ENCODE measurements at regions not wholly inside any gene's neighbourhood (a gene's known extent, or its start where the extent isn't known, plus 50 kb on each side); places are given as distances from the start of the nearest gene placed in this dataset.
A peak's percentile ranks its signal among the peaks of the same experiment; 100 is the strongest.

DNA sequence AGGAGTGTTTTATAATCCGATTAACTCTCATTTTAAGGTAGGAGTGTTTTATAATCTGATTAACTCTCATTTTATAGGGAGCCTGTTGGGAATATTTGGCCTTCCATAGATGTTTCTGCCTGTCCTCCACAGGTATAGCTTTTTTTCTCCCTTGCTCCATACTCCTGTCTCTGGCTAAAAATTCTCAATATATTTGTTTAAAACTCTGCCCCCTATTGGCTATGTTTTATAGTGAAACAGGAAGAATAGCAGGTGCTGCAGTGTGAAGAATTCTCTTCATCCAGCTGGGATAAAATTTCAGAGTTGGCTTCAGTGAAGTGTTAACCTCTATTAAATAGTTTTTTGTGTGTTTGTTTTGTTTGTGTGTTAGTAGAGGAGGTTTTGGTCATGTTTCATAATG lies 1046.0 kb upstream of the TMEFF2 start:
- CTCF ChIA-PET = interaction anchor here (1.0 to 1.7 kb wide), 12 partner anchors 9 to 491 kb away, joined by 3 to 8 read pairs (median 5); no protein-coding TSS in a partner anchor
- peak; percentile 76 for ATAC-seq

More for the DNA sequence above, 1046.0 kb upstream of the TMEFF2 start:
- Histone ChIP-seq H3K27me3 (ENCODE audit: insufficient read depth, low read length) (no peaks in the 10 kb centered on the region), H3K27ac (ENCODE audit: low read depth, low read length) (no peak overlapping the region), H3K4me1 (ENCODE audit: control insufficient read depth in 1 of 2, insufficient read depth in 2 of 2, low read length in 2 of 2) (no peaks in the 10 kb centered on the region), H3K4me3 (replicated peaks in 1 of 2; ENCODE audit: low read depth in 1 of 2, low read length in 2 of 2) (no peak overlapping the region), H2AFZ (ENCODE audit: low read depth, low read length, poor library complexity, severe bottlenecking) (peak overlapping the region; percentile 58), H3K36me3 (ENCODE audit: control insufficient read depth in 1 of 2, insufficient read depth in 2 of 2, low read length in 2 of 2) (no peaks in the 10 kb centered on the region), H3K79me2 (ENCODE audit: insufficient read depth, low read length) (no peaks in the 10 kb centered on the region), H3K4me2 (ENCODE audit: low read length) (no peak overlapping the region), H3K9ac (ENCODE audit: low read length) (no peak overlapping the region), H3K9me2 (ENCODE audit: insufficient read depth) (no peaks in the 10 kb centered on the region), H3K9me3 (ENCODE audit: control insufficient read depth in 1 of 2, insufficient read depth in 1 of 2, low read depth in 1 of 2, low read length in 2 of 2) (no peaks in the 10 kb centered on the region), H4K20me1 (ENCODE audit: insufficient read depth) (no peaks in the 10 kb centered on the region)
- TF ChIP-seq ELF1 (IDR thresholded peaks at IDR 0.05; ENCODE audit: borderline replicate concordance, low read depth) = peak; percentile 16; the same call in 1 of the 2 replicates
- TF ChIP-seq, protein P1, sequence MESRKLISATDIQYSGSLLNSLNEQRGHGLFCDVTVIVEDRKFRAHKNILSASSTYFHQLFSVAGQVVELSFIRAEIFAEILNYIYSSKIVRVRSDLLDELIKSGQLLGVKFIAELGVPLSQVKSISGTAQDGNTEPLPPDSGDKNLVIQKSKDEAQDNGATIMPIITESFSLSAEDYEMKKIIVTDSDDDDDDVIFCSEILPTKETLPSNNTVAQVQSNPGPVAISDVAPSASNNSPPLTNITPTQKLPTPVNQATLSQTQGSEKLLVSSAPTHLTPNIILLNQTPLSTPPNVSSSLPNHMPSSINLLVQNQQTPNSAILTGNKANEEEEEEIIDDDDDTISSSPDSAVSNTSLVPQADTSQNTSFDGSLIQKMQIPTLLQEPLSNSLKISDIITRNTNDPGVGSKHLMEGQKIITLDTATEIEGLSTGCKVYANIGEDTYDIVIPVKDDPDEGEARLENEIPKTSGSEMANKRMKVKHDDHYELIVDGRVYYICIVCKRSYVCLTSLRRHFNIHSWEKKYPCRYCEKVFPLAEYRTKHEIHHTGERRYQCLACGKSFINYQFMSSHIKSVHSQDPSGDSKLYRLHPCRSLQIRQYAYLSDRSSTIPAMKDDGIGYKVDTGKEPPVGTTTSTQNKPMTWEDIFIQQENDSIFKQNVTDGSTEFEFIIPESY (IDR thresholded peaks at IDR 0.05; ENCODE audit: extremely low read depth, insufficient replicate concordance, low read length) = no peak
- TF ChIP-seq RAD21 (IDR thresholded peaks at IDR 0.05; ENCODE audit: low read depth) = peak; percentile 30
- TF ChIP-seq, protein P2, sequence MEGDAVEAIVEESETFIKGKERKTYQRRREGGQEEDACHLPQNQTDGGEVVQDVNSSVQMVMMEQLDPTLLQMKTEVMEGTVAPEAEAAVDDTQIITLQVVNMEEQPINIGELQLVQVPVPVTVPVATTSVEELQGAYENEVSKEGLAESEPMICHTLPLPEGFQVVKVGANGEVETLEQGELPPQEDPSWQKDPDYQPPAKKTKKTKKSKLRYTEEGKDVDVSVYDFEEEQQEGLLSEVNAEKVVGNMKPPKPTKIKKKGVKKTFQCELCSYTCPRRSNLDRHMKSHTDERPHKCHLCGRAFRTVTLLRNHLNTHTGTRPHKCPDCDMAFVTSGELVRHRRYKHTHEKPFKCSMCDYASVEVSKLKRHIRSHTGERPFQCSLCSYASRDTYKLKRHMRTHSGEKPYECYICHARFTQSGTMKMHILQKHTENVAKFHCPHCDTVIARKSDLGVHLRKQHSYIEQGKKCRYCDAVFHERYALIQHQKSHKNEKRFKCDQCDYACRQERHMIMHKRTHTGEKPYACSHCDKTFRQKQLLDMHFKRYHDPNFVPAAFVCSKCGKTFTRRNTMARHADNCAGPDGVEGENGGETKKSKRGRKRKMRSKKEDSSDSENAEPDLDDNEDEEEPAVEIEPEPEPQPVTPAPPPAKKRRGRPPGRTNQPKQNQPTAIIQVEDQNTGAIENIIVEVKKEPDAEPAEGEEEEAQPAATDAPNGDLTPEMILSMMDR (IDR thresholded peaks at IDR 0.05 in 2 of 3, conservative IDR thresholded peaks at IDR 0.05 in 1 of 3; ENCODE audit: borderline replicate concordance in 1 of 3, insufficient read depth in 1 of 3, low read depth in 2 of 3, low read length in 2 of 3) = peak; percentile 14 to 64 (median 43); a peak in 5 of 6 replicates
- intact Hi-C loops (cut with micrococcal nuclease) = no loop called here
- no peak for DNase-seq (ENCODE audit: low read depth, low spot score)
- RAD21 ChIA-PET (ENCODE audit: low non-redundant PET in 1 of 2, low total read pairs in 2 of 2, uncharacterized antibody in 2 of 2, unreplicated experiment in 2 of 2) = no interaction called here
- POLR2A ChIA-PET = no interaction called here
- BruUV-seq (replicated peaks) = no TSS peak

Data from HCT116 (cell line).